Erythroblast (primary cell): ENCODE measurements at regions not wholly inside any gene's neighbourhood (a gene's known extent, or its start where the extent isn't known, plus 50 kb on each side); places are given as distances from the start of the nearest gene placed in this dataset.

ENCODE experiments used
- DNase-seq, 2 experiments: peaks; one replicate each; lab custom pipeline; 2025; lab: John Stamatoyannopoulos, UW
- GATA1 ChIP-seq: IDR thresholded peaks from 2 replicates; pipeline ENCODE4 v1.6.1; 2011; ENCODE audit warnings: low read depth, mild to moderate bottlenecking, control low read depth, low read length, moderate library complexity
- POLR2A ChIP-seq: IDR thresholded peaks from 2 replicates; pipeline ENCODE4 v1.6.1; 2011; ENCODE audit warnings: mild to moderate bottlenecking, low read length

GRCh38 chr10:29112827-29113615 is 175.8 kb upstream of the LYZL1 start:
- no peak for DNase-seq

GRCh38 chr10:29113616-29113945 is 175.3 kb upstream of the LYZL1 start:
- no peak for DNase-seq
- TF ChIP-seq POLR2A (no peak), GATA1 (no peak)

More at GRCh38 chr10:29112827-29113615, 175.8 kb upstream of the LYZL1 start:
- no peak for TF ChIP-seq GATA1
- no peak for TF ChIP-seq POLR2A

DNA sequence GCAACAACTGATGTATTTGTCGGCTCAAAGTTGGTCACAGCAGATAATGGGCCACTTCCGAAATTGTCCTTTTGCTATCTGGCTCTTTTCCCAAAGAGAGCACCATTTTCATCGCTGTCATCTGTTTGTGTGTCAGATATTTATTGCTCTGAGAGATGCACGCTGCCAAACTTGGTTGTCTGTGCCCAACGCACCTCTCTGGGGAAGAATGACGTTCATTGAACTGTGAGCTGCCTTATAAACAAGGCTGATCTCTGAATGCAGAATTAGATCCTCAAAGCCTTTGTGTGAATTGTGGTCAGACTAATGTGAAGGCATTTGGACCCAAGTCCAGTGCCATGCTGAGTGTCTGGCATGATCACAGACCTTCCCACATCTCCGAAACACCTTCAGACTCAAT is 174.7 kb upstream of the LYZL1 start:
- DNase-seq = no peak
- no peak for TF ChIP-seq GATA1
- no peak for TF ChIP-seq POLR2A

DNA sequence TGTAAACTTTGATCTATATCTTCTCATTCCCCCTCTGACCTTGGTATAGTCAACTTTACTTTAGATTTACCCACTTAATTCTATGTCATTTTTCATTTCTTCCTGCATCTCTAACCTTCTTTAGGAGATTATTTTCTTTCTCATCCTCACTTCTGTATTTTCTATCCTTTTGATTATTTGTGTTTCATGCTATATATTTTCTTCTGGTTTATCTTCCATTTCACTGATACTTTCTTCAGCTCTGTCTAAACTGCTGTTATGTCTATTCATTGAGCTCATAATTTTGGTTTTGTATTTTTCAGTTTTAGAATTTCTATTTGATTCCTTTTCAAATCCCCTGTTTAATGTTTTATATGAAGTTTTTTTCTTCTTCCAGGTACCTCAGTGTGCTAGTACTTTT is 171.1 kb upstream of the LYZL1 start:
- DNase-seq = no peak
- no peak for TF ChIP-seq POLR2A
- TF ChIP-seq GATA1 = no peak

DNA sequence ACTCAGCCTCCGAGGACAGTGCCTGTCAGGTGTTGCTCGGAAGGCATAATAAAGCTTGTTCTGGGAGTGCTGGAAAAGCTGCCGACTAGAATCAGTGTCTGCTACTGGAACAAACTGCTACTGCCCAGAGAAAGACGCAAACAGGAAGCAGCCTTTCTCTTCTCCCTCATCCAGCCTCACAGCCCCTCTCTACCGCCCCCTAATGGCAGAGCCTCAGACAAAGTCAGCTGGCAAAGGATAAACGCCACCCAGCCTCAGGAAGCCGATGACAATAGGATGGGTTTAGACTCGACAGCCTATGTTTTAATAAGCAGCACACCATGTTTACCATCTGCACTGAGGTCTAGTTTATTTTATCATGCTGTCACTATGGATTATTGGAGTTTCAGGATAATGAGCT is 169.5 kb upstream of the LYZL1 start:
- DNase-seq = peak; percentile 29 to 54
- TF ChIP-seq POLR2A (no peak), GATA1 (no peak)

- no peak for DNase-seq
- no peak for TF ChIP-seq POLR2A
- no peak for TF ChIP-seq GATA1
These were observed 168.7 kb upstream of the LYZL1 start for GRCh38 chr10:29120216-29120615.

GRCh38 chr10:29124864-29125263 is 164.0 kb upstream of the LYZL1 start:
- TF ChIP-seq GATA1 (no peak), POLR2A (no peak)
- DNase-seq = no peak

- TF ChIP-seq POLR2A (no peak), GATA1 (no peak)
- no peak for DNase-seq
These were observed 161.7 kb upstream of the LYZL1 start for GRCh38 chr10:29127037-29127700.

- no peak for DNase-seq
- no peak for TF ChIP-seq POLR2A
- TF ChIP-seq GATA1 = no peak
These were observed 161.1 kb upstream of the LYZL1 start for GRCh38 chr10:29127731-29128130.

- peak; percentile 19 to 31 for DNase-seq
- TF ChIP-seq GATA1 = no peak
- no peak for TF ChIP-seq POLR2A
These were observed 158.6 kb upstream of the LYZL1 start for GRCh38 chr10:29130190-29130673.

DNA sequence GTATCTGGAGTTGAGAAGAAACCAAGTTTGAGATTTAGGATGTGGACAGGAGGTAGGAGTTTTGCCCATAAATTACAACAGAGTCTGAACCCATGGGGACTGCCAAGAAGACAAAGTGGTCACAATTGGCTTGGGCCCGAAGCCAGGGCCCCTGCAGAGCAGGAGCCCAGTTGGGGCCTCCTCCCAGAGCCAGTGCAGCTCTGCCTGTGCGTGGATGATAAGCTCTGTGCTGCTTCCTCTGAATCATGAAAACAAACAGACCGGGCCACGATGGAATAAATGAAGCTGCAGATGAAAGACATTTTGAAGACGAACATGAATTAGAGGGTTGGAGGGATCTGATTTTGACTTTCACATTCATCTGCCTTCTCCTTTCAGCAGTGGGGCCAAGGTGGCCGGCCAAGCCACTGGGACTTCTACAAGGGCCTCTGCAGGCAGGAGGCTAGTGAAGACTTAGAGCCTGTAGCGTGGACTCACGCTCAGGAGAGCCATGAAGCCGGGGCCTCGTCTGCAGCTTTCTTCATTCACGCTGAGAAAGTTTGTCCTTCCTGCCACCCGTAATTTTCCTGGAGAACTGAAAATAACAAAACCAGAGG is 156.8 kb upstream of the LYZL1 start:
- peak; percentile 88 to 94 for DNase-seq
- TF ChIP-seq GATA1 (no peak), POLR2A (no peak)

DNA sequence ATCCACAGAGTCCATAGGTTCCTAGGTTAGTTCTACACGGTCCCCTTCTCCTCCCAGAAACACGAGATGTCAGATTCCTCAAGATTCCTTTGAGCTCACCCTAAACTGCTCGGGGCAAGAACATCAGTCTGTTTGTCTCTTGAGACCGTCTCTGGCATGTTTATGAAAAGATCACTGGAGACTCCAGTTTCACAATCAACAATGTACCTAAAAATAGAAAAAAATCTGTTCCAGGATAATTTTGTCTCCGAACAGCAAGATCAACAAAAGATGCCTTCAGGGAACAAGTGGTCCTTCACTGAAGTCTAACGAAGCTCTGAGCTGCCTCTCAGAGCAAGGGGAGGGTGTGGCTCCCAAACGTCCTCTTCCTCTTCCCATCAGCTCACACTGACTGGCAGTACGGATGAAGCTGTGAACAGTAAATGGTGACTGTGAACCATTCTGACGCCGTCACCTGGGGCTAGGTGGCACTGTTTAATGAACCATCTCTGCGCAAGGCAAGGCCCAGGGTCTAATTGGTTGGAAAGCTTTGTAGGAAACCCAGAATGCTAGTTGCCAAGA is 156.2 kb upstream of the LYZL1 start:
- TF ChIP-seq POLR2A = no peak
- TF ChIP-seq GATA1 = no peak
- DNase-seq = peak; percentile 27 to 31

DNA sequence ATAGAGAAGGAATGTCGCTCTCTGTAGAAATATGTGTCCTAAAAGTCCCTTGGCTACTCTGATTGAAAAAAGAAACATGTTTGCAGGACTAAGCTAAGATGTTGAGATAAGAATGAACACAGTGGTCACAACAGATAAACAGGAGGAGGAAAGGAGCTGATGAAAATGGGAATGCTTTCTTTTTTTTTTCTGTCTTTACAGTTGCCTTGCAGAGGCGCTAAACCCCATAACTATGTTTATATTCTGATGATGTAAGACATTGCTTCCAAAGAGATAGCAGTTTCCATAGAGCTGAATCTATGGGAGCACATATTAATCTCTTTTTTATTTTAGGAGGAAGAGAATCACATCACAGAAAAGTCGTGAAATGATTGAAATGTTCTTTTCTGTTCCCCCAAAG is 153.5 kb upstream of the LYZL1 start:
- DNase-seq = peak in 1 of 2 experiments; percentile 3
- TF ChIP-seq POLR2A (no peak), GATA1 (no peak)

DNA sequence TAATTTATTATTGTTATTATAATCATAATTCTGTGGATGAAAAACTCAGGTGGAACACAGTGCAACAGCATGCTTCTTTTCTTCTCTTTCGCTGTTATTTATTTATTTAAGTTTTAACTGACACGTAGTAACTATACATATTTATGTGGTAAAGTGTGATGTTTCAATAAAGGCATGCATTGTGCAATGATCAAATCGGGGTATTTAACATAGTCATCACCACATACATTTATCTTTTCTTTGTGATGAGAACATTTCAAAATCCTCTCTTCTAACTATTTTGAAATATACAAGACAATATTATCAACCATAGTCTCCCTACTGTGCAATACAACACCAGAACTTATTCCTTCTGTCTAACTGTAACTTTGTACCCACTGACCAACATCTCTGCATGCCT is 152.5 kb upstream of the LYZL1 start:
- TF ChIP-seq POLR2A = no peak
- no peak for TF ChIP-seq GATA1
- no peak for DNase-seq

- DNase-seq = no peak
- TF ChIP-seq GATA1 = no peak
- TF ChIP-seq POLR2A = no peak
These were observed 148.7 kb upstream of the LYZL1 start for GRCh38 chr10:29140151-29140550.
